NB4 (cell line): ENCODE measurements at regions not wholly inside any gene's neighbourhood (a gene's known extent, or its start where the extent isn't known, plus 50 kb on each side); places are given as distances from the start of the nearest gene placed in this dataset.

Experiments
- CTCF ChIP-seq: IDR thresholded peaks from one replicate; pipeline ENCODE4 v1.5.1; 2012; ENCODE audit warnings: low read depth, low read length
- MAX ChIP-seq: IDR thresholded peaks from 2 replicates; pipeline ENCODE4 v1.6.1; 2011; ENCODE audit warnings: low read depth, low read length
- MYC ChIP-seq: IDR thresholded peaks from 2 replicates; pipeline ENCODE4 v1.6.1; 2011; ENCODE audit warnings: low read depth, low read length
- POLR2A ChIP-seq: IDR thresholded peaks from 2 replicates; pipeline ENCODE4 v1.6.1; 2011; ENCODE audit warnings: mild to moderate bottlenecking; ENCODE audit not compliant: insufficient read length; ENCODE audit errors: extremely low read depth

GRCh38 chr10:130516141-130516735, 380.0 kb downstream of the GLRX3 start:
- no peak for TF ChIP-seq CTCF
- TF ChIP-seq MAX, result no peak
- no peak for TF ChIP-seq POLR2A
- TF ChIP-seq MYC, result no peak
